HG03095 (cell line): ENCODE measurements at regions not wholly inside any gene's neighbourhood (a gene's known extent, or its start where the extent isn't known, plus 50 kb on each side); places are given as distances from the start of the nearest gene placed in this dataset.

ENCODE experiments used
- ATAC-seq: cut with Tn5 transposase; IDR thresholded peaks from one replicate; pipeline ENCODE4 v1.9.1; 2021; ENCODE audit warnings: moderate library complexity; ENCODE audit not compliant: unreplicated experiment

- ATAC-seq = no peak
Measured at GRCh38 chr2:19664646-19665045, 237.1 kb downstream of the TTC32 start.

- no peak for ATAC-seq
Measured at GRCh38 chr2:19659024-19659792, 242.6 kb downstream of the TTC32 start.

- no peak for ATAC-seq
Measured at GRCh38 chr2:19656011-19656410, 245.8 kb downstream of the TTC32 start.

GRCh38 chr2:19654310-19655090 lies 247.3 kb downstream of the TTC32 start:
- ATAC-seq = no peak

- no peak for ATAC-seq
Measured at GRCh38 chr2:19653509-19653908, 248.3 kb downstream of the TTC32 start.

- ATAC-seq = no peak
Measured at GRCh38 chr2:19652811-19653210, 249.0 kb downstream of the TTC32 start.

DNA sequence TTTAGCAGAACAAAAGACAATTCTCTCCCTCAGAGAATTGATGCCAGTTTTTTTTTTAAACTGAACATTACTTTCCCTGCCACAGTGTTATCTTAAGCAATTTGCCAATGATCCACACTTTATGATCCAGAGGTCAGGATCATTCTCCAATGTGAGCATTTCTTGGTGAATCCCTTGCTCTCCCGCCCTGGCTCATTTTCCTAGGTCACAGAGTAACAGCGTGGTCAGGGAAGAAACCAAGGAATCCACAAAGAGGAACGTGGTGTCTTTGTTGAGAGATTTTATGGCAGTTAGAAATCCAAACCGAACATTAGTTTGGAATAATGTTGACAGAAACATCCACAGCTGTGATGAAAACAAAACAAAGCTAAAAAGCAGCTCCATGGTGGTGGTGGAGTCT lies 250.3 kb downstream of the TTC32 start:
- no peak for ATAC-seq

DNA sequence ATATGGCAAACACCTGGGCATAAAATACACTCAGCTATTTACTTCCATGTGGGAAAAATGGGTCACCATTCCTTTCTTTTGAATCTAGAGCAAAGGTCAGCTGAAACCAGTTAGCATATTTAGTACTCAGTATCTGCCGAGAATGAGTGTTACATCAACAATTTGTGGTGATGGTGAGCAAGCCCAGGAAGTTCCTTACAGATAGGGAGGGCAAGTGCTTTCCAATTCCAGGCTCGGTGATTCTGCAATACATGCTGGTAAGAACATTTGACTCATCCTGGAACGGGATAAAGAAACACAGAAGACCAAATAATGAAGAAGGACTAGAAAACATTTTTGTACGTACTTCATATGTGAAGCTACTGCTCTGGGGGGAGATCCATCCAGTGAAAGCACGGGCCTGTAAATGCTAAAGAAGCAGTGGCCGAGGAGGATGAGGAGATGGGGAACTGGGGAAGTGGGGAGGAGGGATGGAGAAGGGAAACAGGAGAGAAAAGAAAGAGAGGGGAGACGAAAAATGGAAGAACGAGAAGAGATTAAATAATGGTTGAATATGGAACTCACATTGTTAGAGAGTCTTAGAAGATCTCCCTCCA lies 251.9 kb downstream of the TTC32 start:
- no peak for ATAC-seq

GRCh38 chr2:19649142-19649541 lies 252.6 kb downstream of the TTC32 start:
- no peak for ATAC-seq

DNA sequence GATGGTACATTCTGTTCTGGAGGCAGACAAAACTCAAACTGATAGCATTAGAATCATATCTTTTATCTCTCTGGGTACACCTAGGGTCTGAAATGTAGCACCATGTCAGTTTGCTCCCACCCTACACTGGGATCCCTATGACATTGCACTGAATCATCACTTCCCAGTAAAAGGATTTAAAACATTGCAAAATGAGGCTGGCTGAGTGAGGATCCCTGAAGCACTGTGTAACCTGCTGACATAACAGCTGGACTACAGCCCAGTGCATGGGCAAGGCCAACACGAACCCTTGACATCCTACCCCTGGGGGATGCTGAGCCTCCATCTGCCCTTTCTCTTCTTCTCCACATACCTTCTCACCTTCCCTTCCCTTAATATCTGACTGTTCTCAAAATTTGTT lies 253.2 kb downstream of the TTC32 start:
- ATAC-seq = no peak

DNA sequence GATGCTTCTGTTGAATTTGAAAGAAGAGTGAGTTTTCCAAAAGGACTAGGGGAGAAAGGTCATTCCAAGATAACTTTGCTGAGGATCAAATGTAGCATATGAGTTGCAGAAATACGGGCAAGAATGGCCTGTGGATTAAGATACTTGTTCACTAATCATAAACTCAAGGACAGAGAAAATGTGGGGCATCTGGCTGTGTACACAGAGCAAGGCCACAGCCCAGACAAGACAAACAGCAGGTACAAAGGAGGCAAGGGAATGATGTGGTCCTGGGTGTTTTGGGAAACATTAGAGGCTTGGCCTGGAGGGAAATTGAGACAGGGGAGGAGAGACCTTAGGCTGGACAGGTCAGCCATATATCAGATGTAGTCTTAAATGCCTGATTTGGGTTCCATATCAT lies 254.8 kb downstream of the TTC32 start:
- ATAC-seq = no peak

DNA sequence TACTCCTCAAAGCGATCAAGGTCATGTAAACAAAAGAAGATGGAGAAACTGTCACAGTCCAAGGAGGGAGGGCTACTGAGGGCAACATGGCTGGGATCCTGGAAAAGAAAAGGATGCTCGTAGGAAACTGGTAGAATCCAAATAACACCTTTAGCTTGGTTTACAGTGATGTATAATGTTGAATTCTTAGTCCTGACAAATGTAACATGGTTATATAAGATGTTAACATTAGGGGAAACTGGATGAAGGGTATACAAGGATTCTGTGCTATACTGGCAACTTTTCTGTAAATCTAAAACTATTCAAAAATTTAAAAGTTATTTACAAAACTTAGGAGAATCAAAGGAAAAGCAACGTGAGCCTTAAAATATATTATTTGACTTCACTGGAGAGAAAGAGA lies 257.0 kb downstream of the TTC32 start:
- ATAC-seq = no peak

DNA sequence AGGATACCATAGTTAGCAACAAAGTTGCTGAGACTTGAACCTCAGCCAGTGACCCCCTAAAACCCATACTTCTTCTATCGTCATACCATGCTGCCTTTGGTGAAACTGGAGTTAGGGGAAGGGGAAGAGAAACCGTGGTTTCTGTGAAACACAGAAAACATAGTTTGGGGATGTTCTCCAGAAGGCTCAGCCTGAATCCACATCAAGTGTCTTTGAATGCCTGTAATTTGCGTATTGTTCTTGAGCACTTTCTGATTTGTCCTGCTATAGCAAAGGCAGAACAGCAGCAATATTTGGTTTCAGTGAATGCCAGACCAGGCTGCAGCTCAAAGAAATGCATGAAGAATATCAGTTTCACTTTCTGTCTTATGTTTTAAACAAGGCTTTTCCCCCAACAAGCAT lies 258.7 kb downstream of the TTC32 start:
- peak; percentile 72 for ATAC-seq

DNA sequence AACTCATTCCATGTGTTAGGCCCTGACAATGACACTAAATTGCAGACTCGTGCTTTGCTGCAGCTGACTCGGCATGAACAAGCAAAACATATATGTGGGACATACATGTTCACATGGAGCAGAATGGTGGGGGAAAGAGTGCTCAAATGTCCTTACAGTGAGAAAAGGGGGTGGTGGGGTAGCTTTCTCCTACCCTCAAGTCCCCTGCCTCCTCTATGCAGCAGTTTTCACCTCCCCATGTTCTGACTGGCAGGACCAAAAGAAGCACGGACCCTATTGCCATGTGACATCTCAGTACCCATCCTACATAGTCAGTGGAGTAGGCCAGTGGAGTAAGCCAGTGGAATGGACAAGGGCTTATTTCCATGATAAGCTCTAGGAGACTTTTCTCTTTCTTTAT lies 259.3 kb downstream of the TTC32 start:
- ATAC-seq = no peak

- no peak for ATAC-seq
Measured at GRCh38 chr2:19635951-19636510, 265.8 kb downstream of the TTC32 start.

GRCh38 chr2:19632403-19632991 lies 269.3 kb downstream of the TTC32 start:
- ATAC-seq = no peak

DNA sequence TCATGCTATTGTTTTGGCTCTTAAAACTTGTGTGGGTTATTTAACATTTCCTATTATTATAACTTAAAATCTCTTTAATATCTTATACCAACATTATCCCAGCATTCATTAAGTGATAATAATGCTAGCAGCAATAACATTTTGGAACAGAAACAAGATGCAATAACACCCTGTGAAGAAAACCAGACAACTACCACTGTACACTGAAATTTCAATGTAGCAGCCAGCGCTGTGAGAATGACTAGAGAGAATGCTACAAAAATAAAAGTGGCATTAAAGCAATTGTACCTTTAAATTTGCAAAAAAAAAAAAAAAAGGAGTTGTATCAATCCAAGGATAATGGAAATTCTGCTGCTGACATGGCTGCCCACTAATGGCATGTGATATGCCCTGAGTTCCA lies 269.9 kb downstream of the TTC32 start:
- no peak for ATAC-seq

DNA sequence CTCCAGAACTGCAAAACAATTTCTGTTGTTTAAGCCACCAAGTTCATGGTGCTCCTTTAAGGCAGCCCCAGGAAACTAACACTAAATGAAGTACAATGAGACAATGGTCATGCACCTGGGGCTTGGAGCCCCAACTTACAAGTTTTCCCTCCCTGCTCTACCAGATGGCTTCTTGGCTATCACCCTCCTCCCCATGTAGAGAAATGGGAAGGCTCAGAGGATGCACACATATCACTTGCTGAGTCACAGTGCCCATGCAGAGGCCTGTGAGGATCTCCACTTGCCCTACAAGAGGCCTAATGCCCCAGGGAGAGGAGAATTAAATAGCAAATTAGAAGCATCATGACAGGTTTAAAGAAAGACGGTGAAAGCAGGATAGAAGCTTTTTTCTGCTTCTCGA lies 270.9 kb downstream of the TTC32 start:
- ATAC-seq = no peak

- no peak for ATAC-seq
Measured at GRCh38 chr2:19627359-19627758, 268.9 kb upstream of the OSR1 start.

- ATAC-seq = no peak
Measured at GRCh38 chr2:19623488-19623887, 265.1 kb upstream of the OSR1 start.

- ATAC-seq = no peak
Measured at GRCh38 chr2:19617257-19617848, 258.9 kb upstream of the OSR1 start.
